MCF 10A (cell line): ENCODE measurements at regions not wholly inside any gene's neighbourhood (a gene's known extent, or its start where the extent isn't known, plus 50 kb on each side); places are given as distances from the start of the nearest gene placed in this dataset.

Source experiments
- BruUV-seq: library from RNA; stranded (reverse); fragments of 400-500 nt; replicated peaks from 2 replicates; lab custom pipeline; 2021; lab: Mats Ljungman, UMichigan
- CTCF ChIA-PET: fragments of 300-600 bp; sonication (Branson Sonifier 250); formaldehyde crosslinking; extraction: SDS; loops from one replicate; lab custom pipeline; 2021; ENCODE audit warnings: antibody characterized with exemption, inconsistent platforms; lab: Yijun Ruan, JAX
- POLR2A ChIA-PET: fragments of 300-600, 350-650 bp; sonication (Branson Sonifier 250); formaldehyde crosslinking; extraction: SDS; loops from one replicate; lab custom pipeline; 2020; ENCODE audit warnings: antibody characterized with exemption, inconsistent platforms; lab: Yijun Ruan, JAX
- DNase-seq: peaks from one replicate; pipeline ENCODE4 v3.0.0-alpha.2; 2018; ENCODE audit not compliant: unreplicated experiment
- H3K27ac Mint-ChIP-seq: one replicate; pipeline ENCODE4 v1.8.0; 2022; ENCODE audit warnings: mild to moderate bottlenecking, low read depth, mixed read lengths; ENCODE audit not compliant: unreplicated experiment
- H3K27me3 Mint-ChIP-seq: one replicate; pipeline ENCODE4 v1.8.0; 2022; ENCODE audit warnings: mixed read lengths; ENCODE audit not compliant: insufficient read depth, unreplicated experiment
- H3K36me3 Mint-ChIP-seq: one replicate; pipeline ENCODE4 v1.8.0; 2022; ENCODE audit warnings: mild to moderate bottlenecking, moderate library complexity, mixed read lengths; ENCODE audit not compliant: insufficient read depth, unreplicated experiment
- H3K4me1 Mint-ChIP-seq: one replicate; pipeline ENCODE4 v1.8.0; 2022; ENCODE audit warnings: mixed read lengths; ENCODE audit not compliant: insufficient read depth, unreplicated experiment
- H3K4me3 Mint-ChIP-seq: one replicate; pipeline ENCODE4 v1.8.0; 2022; ENCODE audit warnings: mild to moderate bottlenecking, moderate library complexity, mixed read lengths; ENCODE audit not compliant: unreplicated experiment
- H3K9me3 Mint-ChIP-seq: one replicate; pipeline ENCODE4 v1.8.0; 2022; ENCODE audit warnings: mixed read lengths; ENCODE audit not compliant: unreplicated experiment
- CTCF ChIP-seq: fragments of 200-600 bp; IDR thresholded peaks from one replicate; pipeline ENCODE4 v1.8.0; 2022; ENCODE audit warnings: antibody characterized with exemption, mild to moderate bottlenecking; ENCODE audit not compliant: unreplicated experiment
- intact Hi-C: fragments of 100-400 bp; cut with micrococcal nuclease; formaldehyde crosslinking; loops from 2 replicates; pipeline ENCODE4 v1.14.1; 2022

GRCh38 chr13:105774739-105775460, 760.6 kb downstream of the EFNB2 start:
- intact Hi-C loops = no loop called here

GRCh38 chr13:105773863-105774538, 761.5 kb downstream of the EFNB2 start:
- POLR2A ChIA-PET = interaction anchor here (0.6 to 1.7 kb wide), 3 partner anchors 10 to 1202 kb away, joined by 3 to 4 read pairs (median 3); no protein-coding TSS in a partner anchor

More at GRCh38 chr13:105774739-105775460, 760.6 kb downstream of the EFNB2 start:
- DNase-seq = no peak
- no peaks in the 10 kb centered on the region for H3K9me3 Mint-ChIP-seq
- no peaks in the 10 kb centered on the region for H3K27me3 Mint-ChIP-seq
- CTCF ChIA-PET = interaction anchor here (0.5 to 0.6 kb wide), 2 partner anchors 39 to 1200 kb away, joined by 3 read pairs; no protein-coding TSS in a partner anchor
- no peaks in the 10 kb centered on the region for H3K36me3 Mint-ChIP-seq
- H3K4me1 Mint-ChIP-seq = peaks cover 17% of the 10 kb centered on the region
- BruUV-seq = no TSS peak
- POLR2A ChIA-PET = interaction anchor here (0.6 to 1.7 kb wide), 3 partner anchors 11 to 1203 kb away, joined by 3 to 4 read pairs (median 3); no protein-coding TSS in a partner anchor
- TF ChIP-seq CTCF = no peak
- no peak overlapping the region for H3K27ac Mint-ChIP-seq
- peak overlapping the region; percentile 24 for H3K4me3 Mint-ChIP-seq

GRCh38 chr13:105773241-105773640, 762.2 kb downstream of the EFNB2 start:
- no TSS peak for BruUV-seq

More at GRCh38 chr13:105773863-105774538, 761.5 kb downstream of the EFNB2 start:
- H3K27me3 Mint-ChIP-seq = no peaks in the 10 kb centered on the region
- CTCF ChIA-PET = interaction anchor here (0.5 to 1.2 kb wide), 2 partner anchors 29 to 1199 kb away, joined by 3 read pairs; no protein-coding TSS in a partner anchor
- no peak for TF ChIP-seq CTCF
- intact Hi-C loops = no loop called here
- peaks cover 17% of the 10 kb centered on the region for H3K4me1 Mint-ChIP-seq
- no peaks in the 10 kb centered on the region for H3K9me3 Mint-ChIP-seq
- peak; percentile 44 for DNase-seq
- no peak overlapping the region for H3K27ac Mint-ChIP-seq
- BruUV-seq = no TSS peak
- no peaks in the 10 kb centered on the region for H3K36me3 Mint-ChIP-seq
- peak overlapping the region; percentile 12 for H3K4me3 Mint-ChIP-seq

More at GRCh38 chr13:105773241-105773640, 762.2 kb downstream of the EFNB2 start:
- H3K9me3 Mint-ChIP-seq = no peaks in the 10 kb centered on the region
- H3K27ac Mint-ChIP-seq = no peak overlapping the region
- peaks cover 12% of the 10 kb centered on the region for H3K4me1 Mint-ChIP-seq
- DNase-seq = no peak
- no peaks in the 10 kb centered on the region for H3K36me3 Mint-ChIP-seq
- POLR2A ChIA-PET = no interaction called here
- no peak for TF ChIP-seq CTCF
- CTCF ChIA-PET = interaction anchor here (1.2 kb wide), 1 partner anchor 30 kb away, joined by 3 read pairs; no protein-coding TSS in a partner anchor
- H3K27me3 Mint-ChIP-seq = no peaks in the 10 kb centered on the region
- intact Hi-C loops = no loop called here
- no peak overlapping the region for H3K4me3 Mint-ChIP-seq
